Natural killer cell (primary cell): ENCODE measurements at regions not wholly inside any gene's neighbourhood (a gene's known extent, or its start where the extent isn't known, plus 50 kb on each side); places are given as distances from the start of the nearest gene placed in this dataset.

ENCODE experiments used
- ATAC-seq, 3 donors: fragments of 150-1000 bp in 2 of 3; fragments of 200-7000 bp in 1 of 3; cut with Tn5 transposase; 1 replicate in 1 of 3; 2 replicates in 2 of 3; pipeline ENCODE4 v1.10.0; 2021; ENCODE audit warnings: mild to moderate bottlenecking in 2 of 3, moderate library complexity in 2 of 3
- DNase-seq, 2 donors: peaks; one replicate each; pipeline versions ENCODE4 v3.0.0 to v3.0.0-alpha.2; 2013 to 2021; ENCODE audit warnings: mixed read lengths in 1 of 2
- H3K27ac ChIP-seq: one replicate; pipeline ENCODE4 v1.5.1; 2013; ENCODE audit warnings: mild to moderate bottlenecking, low read length
- H3K27me3 ChIP-seq: one replicate; pipeline ENCODE4 v1.6.1; 2013; ENCODE audit warnings: low read length; ENCODE audit not compliant: control insufficient read depth, insufficient read depth
- H3K36me3 ChIP-seq: one replicate; pipeline ENCODE4 v1.6.1; 2013; ENCODE audit warnings: low read length; ENCODE audit not compliant: control insufficient read depth, insufficient read depth
- H3K4me1 ChIP-seq: one replicate; pipeline ENCODE4 v1.6.1; 2013; ENCODE audit warnings: low read length; ENCODE audit not compliant: control insufficient read depth, insufficient read depth
- H3K4me3 ChIP-seq: one replicate; pipeline ENCODE4 v1.5.1; 2013; ENCODE audit warnings: low read length
- H3K9me3 ChIP-seq: one replicate; pipeline ENCODE4 v1.6.1; 2013; ENCODE audit warnings: low read length; ENCODE audit not compliant: control insufficient read depth, insufficient read depth
- H3K27ac Mint-ChIP-seq, 2 donors: one replicate each; pipeline ENCODE4 v1.8.0; 2022; ENCODE audit warnings: mild to moderate bottlenecking in 2 of 2, mixed read lengths in 2 of 2, moderate library complexity in 1 of 2
- H3K27me3 Mint-ChIP-seq, 2 donors: one replicate each; pipeline ENCODE4 v1.8.0; 2022; ENCODE audit warnings: low read depth in 2 of 2, mixed read lengths in 2 of 2
- H3K36me3 Mint-ChIP-seq: one replicate; pipeline ENCODE4 v1.8.0; 2022; ENCODE audit warnings: mixed read lengths
- H3K4me1 Mint-ChIP-seq, 2 donors: one replicate each; pipeline ENCODE4 v1.8.0; 2022; ENCODE audit warnings: mixed read lengths in 2 of 2
- H3K4me3 Mint-ChIP-seq: one replicate; pipeline ENCODE4 v1.8.0; 2022; ENCODE audit warnings: mild to moderate bottlenecking, moderate library complexity, mixed read lengths
- H3K9me3 Mint-ChIP-seq, 2 donors: one replicate each; pipeline ENCODE4 v1.8.0; 2022; ENCODE audit warnings: mixed read lengths in 2 of 2
- WGBS: methylation state at CpG from one replicate; pipeline ENCODE4 v1.1.7; 2013; ENCODE audit warnings: missing lambda C conversion rate; ENCODE audit not compliant: insufficient coverage; 5-methylcytosine and 5-hydroxymethylcytosine counted together
- intact Hi-C: fragments of 100-400 bp; cut with micrococcal nuclease; formaldehyde crosslinking; loops from one replicate; pipeline ENCODE4 v1.14.2; 2022
- TF ChIP-seq, protein P1 (sequence below): fragments of 200-600 bp; IDR thresholded peaks from one replicate; pipeline ENCODE4 v1.8.0; 2022; ENCODE audit warnings: antibody characterized with exemption

DNA sequence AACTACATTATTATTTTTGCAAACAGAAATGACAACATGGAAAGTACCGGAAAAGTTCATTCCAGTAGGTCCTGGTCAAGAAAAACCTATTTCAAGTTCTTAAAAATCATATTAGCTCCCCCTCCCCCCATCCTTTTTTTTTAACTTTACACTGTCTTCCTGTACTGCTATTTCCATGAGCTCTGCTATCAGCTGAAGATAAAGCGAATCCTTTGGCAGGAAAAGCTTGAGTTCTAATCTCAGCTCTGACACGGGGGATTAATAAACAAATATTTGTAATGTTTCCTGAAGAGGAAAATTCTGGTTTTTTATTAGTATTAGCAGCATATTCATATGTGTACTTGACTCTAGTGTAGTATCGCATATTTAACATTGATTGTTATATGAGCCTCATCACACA is 190.7 kb upstream of the ESRRG start:
- Histone ChIP-seq H3K36me3 (no peaks in the 10 kb centered on the region), H3K4me3 (no peak overlapping the region), H3K9me3 (no peaks in the 10 kb centered on the region), H3K27me3 (no peaks in the 10 kb centered on the region), H3K4me1 (no peaks in the 10 kb centered on the region), H3K27ac (no peak overlapping the region)
- Mint-ChIP-seq H3K27ac (no peak overlapping the region), H3K9me3 (no peaks in the 10 kb centered on the region), H3K4me3 (no peak overlapping the region), H3K4me1 (no peaks in the 10 kb centered on the region), H3K27me3 (no peaks in the 10 kb centered on the region), H3K36me3 (no peaks in the 10 kb centered on the region)
- intact Hi-C loops = no loop called here
- TF ChIP-seq, protein P1, sequence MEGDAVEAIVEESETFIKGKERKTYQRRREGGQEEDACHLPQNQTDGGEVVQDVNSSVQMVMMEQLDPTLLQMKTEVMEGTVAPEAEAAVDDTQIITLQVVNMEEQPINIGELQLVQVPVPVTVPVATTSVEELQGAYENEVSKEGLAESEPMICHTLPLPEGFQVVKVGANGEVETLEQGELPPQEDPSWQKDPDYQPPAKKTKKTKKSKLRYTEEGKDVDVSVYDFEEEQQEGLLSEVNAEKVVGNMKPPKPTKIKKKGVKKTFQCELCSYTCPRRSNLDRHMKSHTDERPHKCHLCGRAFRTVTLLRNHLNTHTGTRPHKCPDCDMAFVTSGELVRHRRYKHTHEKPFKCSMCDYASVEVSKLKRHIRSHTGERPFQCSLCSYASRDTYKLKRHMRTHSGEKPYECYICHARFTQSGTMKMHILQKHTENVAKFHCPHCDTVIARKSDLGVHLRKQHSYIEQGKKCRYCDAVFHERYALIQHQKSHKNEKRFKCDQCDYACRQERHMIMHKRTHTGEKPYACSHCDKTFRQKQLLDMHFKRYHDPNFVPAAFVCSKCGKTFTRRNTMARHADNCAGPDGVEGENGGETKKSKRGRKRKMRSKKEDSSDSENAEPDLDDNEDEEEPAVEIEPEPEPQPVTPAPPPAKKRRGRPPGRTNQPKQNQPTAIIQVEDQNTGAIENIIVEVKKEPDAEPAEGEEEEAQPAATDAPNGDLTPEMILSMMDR = no peak
- ATAC-seq (no peak), DNase-seq (no peak)
- WGBS = 79% methylated on average over 2 of the region's 4 CpGs

DNA sequence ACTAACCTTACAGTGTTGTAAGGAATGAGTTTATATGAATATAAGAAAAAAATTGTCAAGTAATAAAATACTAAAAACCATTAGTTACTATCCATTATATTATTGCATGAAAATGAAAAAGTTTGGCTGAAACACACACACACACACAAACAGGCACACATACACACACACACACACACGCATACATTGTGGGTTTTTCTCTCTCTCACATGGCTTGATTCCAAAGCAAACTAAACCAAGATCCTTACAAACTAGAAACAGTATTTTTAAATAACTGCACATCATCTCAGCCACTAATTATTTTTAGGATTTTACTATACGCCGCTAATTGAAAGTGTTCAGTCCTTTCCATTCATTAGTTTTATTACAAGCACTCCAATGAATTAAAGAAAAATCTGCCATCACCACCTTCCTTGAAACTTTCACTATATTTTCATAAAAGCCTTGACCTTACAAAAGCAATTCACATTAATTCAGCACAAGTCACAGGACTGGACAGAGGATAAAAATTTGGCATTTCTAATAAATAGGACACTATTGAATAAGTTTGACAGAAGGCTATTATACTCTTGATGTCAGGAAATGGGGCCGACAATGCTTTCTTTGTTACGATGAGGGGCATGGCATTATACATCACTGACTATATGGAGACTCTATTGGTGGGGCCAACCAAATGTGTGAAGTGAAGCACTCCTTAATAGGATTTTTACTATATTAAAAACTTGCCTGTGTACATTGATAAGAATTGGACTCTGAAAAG is 187.0 kb upstream of the ESRRG start:
- peaks cover 2 to 7% of the 10 kb centered on the region in 2 donors for H3K9me3 Mint-ChIP-seq
- TF ChIP-seq, protein P1 = no peak
- Histone ChIP-seq H3K9me3 (no peaks in the 10 kb centered on the region), H3K4me3 (no peak overlapping the region), H3K27ac (no peak overlapping the region), H3K36me3 (no peaks in the 10 kb centered on the region), H3K27me3 (no peaks in the 10 kb centered on the region), H3K4me1 (no peaks in the 10 kb centered on the region)
- 96% methylated on average over 5 of the region's 5 CpGs for WGBS
- no peaks in the 10 kb centered on the region for H3K4me1 Mint-ChIP-seq
- no peaks in the 10 kb centered on the region for H3K36me3 Mint-ChIP-seq
- intact Hi-C loops = no loop called here
- H3K4me3 Mint-ChIP-seq = no peak overlapping the region
- no peak for ATAC-seq
- H3K27ac Mint-ChIP-seq = no peak overlapping the region
- H3K27me3 Mint-ChIP-seq = no peaks in the 10 kb centered on the region
- no peak for DNase-seq

DNA sequence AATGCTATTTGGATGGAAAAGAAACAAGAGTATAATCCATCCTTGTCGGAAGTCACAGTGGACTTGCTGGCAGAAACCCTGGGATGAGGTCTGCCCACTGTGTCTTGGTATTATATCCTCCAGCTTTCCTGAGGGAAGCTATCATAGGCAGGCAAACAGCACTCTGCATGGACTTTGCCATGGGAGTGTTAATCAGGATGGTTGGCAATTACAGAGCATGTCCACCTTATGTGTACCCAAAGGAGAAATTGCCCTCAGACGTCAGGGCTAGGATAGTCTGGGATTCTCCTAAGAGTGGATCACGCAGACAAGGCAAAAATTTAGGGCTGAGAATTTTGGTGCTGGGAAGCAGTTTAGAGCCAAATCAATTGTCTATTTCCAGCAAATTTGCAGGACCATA is 184.9 kb upstream of the ESRRG start:
- Histone ChIP-seq H3K4me3 (no peak overlapping the region), H3K4me1 (no peaks in the 10 kb centered on the region), H3K36me3 (no peaks in the 10 kb centered on the region), H3K27me3 (no peaks in the 10 kb centered on the region), H3K27ac (no peak overlapping the region), H3K9me3 (no peaks in the 10 kb centered on the region)
- 91% methylated on average over 3 of the region's 3 CpGs for WGBS
- no peak for ATAC-seq
- Mint-ChIP-seq H3K27ac (no peak overlapping the region), H3K27me3 (no peaks in the 10 kb centered on the region), H3K9me3 (peaks cover 3 to 9% of the 10 kb centered on the region in 2 donors), H3K4me1 (no peaks in the 10 kb centered on the region), H3K36me3 (no peaks in the 10 kb centered on the region), H3K4me3 (no peak overlapping the region)
- TF ChIP-seq, protein P1 = no peak
- no peak for DNase-seq
- intact Hi-C loops = no loop called here

DNA sequence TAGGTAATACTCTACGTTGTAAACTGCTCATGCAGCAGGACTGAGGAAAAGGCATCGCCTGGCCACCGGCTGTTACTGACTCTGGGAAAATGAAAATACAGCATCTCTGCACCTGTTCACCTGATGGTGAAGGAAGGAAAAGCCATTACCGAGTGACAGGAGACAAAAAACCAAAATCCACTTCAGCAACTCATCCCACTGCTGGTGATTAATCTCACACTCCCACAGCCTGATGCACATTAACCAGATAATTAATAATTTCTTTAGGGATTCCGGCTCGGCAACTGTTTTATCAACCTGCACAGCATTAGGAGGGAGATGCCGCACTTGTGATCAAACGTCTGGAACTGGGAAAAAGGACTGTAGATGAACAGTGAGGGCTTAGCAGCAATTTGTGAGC is 183.9 kb upstream of the ESRRG start:
- TF ChIP-seq, protein P1 = no peak
- no peak overlapping the region for H3K27ac ChIP-seq
- Mint-ChIP-seq H3K4me3 (no peak overlapping the region), H3K27ac (no peak overlapping the region), H3K36me3 (no peaks in the 10 kb centered on the region), H3K4me1 (no peaks in the 10 kb centered on the region), H3K27me3 (no peaks in the 10 kb centered on the region), H3K9me3 (peaks cover 3 to 9% of the 10 kb centered on the region in 2 donors)
- intact Hi-C loops = no loop called here
- WGBS = 88% methylated on average over 8 of the region's 8 CpGs
- no peak for ATAC-seq
- no peaks in the 10 kb centered on the region for H3K9me3 ChIP-seq
- H3K4me1 ChIP-seq = no peaks in the 10 kb centered on the region
- no peaks in the 10 kb centered on the region for H3K36me3 ChIP-seq
- no peak overlapping the region for H3K4me3 ChIP-seq
- DNase-seq = no peak
- H3K27me3 ChIP-seq = no peaks in the 10 kb centered on the region
